HepG2 (cell line): ENCODE measurements at regions not wholly inside any gene's neighbourhood (a gene's known extent, or its start where the extent isn't known, plus 50 kb on each side); places are given as distances from the start of the nearest gene placed in this dataset.

Source experiments
- ATAC-seq: fragments of 200-7000 bp; cut with Tn5 transposase; 3 replicates; pipeline ENCODE4 v1.9.1; 2020; ENCODE audit warnings: mild to moderate bottlenecking, moderate library complexity
- BruUV-seq: library from RNA; stranded (reverse); fragments of 400-500 nt; replicated peaks from 2 replicates; lab custom pipeline; 2021; lab: Mats Ljungman, UMichigan
- CTCF ChIA-PET: fragments of 300-600 bp; formaldehyde crosslinking; extraction: SDS; loops from one replicate; lab custom pipeline; 2021; ENCODE audit warnings: low total read pairs, inconsistent platforms, low intra/inter-chr PET ratio; lab: Yijun Ruan, JAX
- POLR2A ChIA-PET: fragments of 350-600 bp; sonication (Branson Sonifier 250); formaldehyde crosslinking; loops from one replicate; lab custom pipeline; 2020; ENCODE audit warnings: antibody characterized with exemption, inconsistent platforms; lab: Yijun Ruan, JAX
- DNase-seq: peaks from one replicate; pipeline ENCODE4 v3.0.0-alpha.2; 2015; ENCODE audit warnings: low spot score
- FAIRE-seq: peaks from 3 replicates; lab custom pipeline; 2011; peaks lifted over from hg19 to GRCh38; lab: Jason Lieb, UNC
- H2AFZ ChIP-seq: one replicate; pipeline ENCODE4 v1.6.1; 2011; ENCODE audit warnings: low read length, inconsistent platforms
- H3K27ac ChIP-seq: fragments of 300-600 bp; 3 replicates; pipeline ENCODE4 v1.8.0; 2011; ENCODE audit warnings: mixed run types, mild to moderate bottlenecking, mixed read lengths, low read length, inconsistent platforms; ENCODE audit not compliant: insufficient read depth; ENCODE audit errors: extremely low read length
- H3K27me3 ChIP-seq, 2 experiments: fragments of 200-600 bp in 1 of 2; 2 replicates in 1 of 2; 3 replicates in 1 of 2; pipeline versions ENCODE4 v1.6.0 to v1.8.0; 2011; ENCODE audit warnings: low read length in 2 of 2, mild to moderate bottlenecking in 2 of 2, moderate library complexity in 2 of 2, inconsistent platforms in 1 of 2; ENCODE audit not compliant: insufficient read depth in 2 of 2, control insufficient read depth in 1 of 2
- H3K36me3 ChIP-seq, 2 experiments: fragments of 200-600 bp in 1 of 2; replicated peaks in 1 of 2; 2 replicates in 1 of 2; 3 replicates in 1 of 2; pipeline versions ENCODE4 v1.5.1 to v1.8.0; 2011; ENCODE audit warnings: low read length in 2 of 2, inconsistent platforms in 1 of 2; ENCODE audit not compliant: insufficient read depth in 2 of 2, control insufficient read depth in 1 of 2
- H3K4me1 ChIP-seq: 2 replicates; pipeline ENCODE4 v1.5.1; 2012; ENCODE audit warnings: low read length, inconsistent platforms; ENCODE audit not compliant: insufficient read depth
- H3K4me2 ChIP-seq: 2 replicates; pipeline ENCODE4 v1.6.0; 2011; ENCODE audit warnings: low read depth, low read length, inconsistent platforms
- H3K4me3 ChIP-seq, 3 experiments: fragments of 200-600 bp in 1 of 3; sonication (generic), shearing (Covaris generic) in 1 of 3; replicated peaks in 1 of 3; 2 replicates each; pipeline ENCODE4 v1.5.1; 2011 to 2016; ENCODE audit warnings: low read length in 3 of 3, inconsistent platforms in 2 of 3, low read depth in 2 of 3, mild to moderate bottlenecking in 2 of 3, control low read depth in 1 of 3, mixed read lengths in 1 of 3; ENCODE audit not compliant: insufficient read depth in 1 of 3
- H3K79me2 ChIP-seq: one replicate; pipeline ENCODE4 v1.6.1; 2011; ENCODE audit warnings: low read length, inconsistent platforms; ENCODE audit not compliant: insufficient read depth
- H3K9ac ChIP-seq: 2 replicates; pipeline ENCODE4 v1.6.0; 2011; ENCODE audit warnings: mild to moderate bottlenecking, low read depth, low read length, inconsistent platforms; ENCODE audit not compliant: insufficient read depth
- H3K9me3 ChIP-seq: 2 replicates; pipeline ENCODE4 v1.5.1; 2012; ENCODE audit warnings: mild to moderate bottlenecking, low read length
- H4K20me1 ChIP-seq: 2 replicates; pipeline ENCODE4 v1.6.0; 2011; ENCODE audit warnings: inconsistent platforms, mild to moderate bottlenecking, low read length, moderate library complexity; ENCODE audit not compliant: insufficient read depth
- ARNT2 ChIP-seq: sonication (generic); formaldehyde crosslinking; IDR thresholded peaks from 2 replicates; pipeline ENCODE4 v1.8.0; 2022; ENCODE audit warnings: mild to moderate bottlenecking, low read depth, missing genetic modification reagents, moderate library complexity
- EHMT2 ChIP-seq: fragments of 200-600 bp; sonication (generic); IDR thresholded peaks from 2 replicates; pipeline ENCODE4 v1.7.0; 2017; ENCODE audit warnings: antibody characterized with exemption, low read depth, low read length, borderline replicate concordance
- HDAC2 ChIP-seq: sonication (generic); formaldehyde crosslinking; IDR thresholded peaks from 2 replicates; pipeline ENCODE4 v1.4.0; 2020; ENCODE audit warnings: missing genetic modification reagents
- JDP2 ChIP-seq: sonication (generic); formaldehyde crosslinking; IDR thresholded peaks from 2 replicates; pipeline ENCODE4 v1.8.1; 2022; ENCODE audit warnings: missing genetic modification reagents, borderline replicate concordance
- KDM1A ChIP-seq: IDR thresholded peaks from 2 replicates; pipeline ENCODE4 v1.6.1; 2016; ENCODE audit warnings: missing compliant biosample characterization
- MAFF ChIP-seq: IDR thresholded peaks from 2 replicates; pipeline ENCODE4 v1.6.1; 2011; ENCODE audit warnings: low read depth, low read length, improper control_type of control experiment
- MAFK ChIP-seq, 2 experiments: IDR thresholded peaks in 1 of 2; conservative IDR thresholded peaks in 1 of 2; 2 replicates each; pipeline ENCODE4 v1.6.1; 2011; ENCODE audit warnings: improper control_type of control experiment in 2 of 2, low read length in 2 of 2
- POLR2A ChIP-seq, 2 experiments: IDR thresholded peaks; 2 replicates each; pipeline ENCODE4 v1.6.1; 2011; ENCODE audit warnings: low read depth in 2 of 2, low read length in 2 of 2, mild to moderate bottlenecking in 1 of 2, moderate library complexity in 1 of 2; ENCODE audit not compliant: insufficient read depth in 1 of 2
- REL ChIP-seq: sonication (generic); formaldehyde crosslinking; conservative IDR thresholded peaks from 2 replicates; pipeline ENCODE4 v1.8.0; 2022; ENCODE audit warnings: mild to moderate bottlenecking, missing genetic modification reagents, moderate library complexity
- SMARCC2 ChIP-seq: fragments of 450-650 bp; IDR thresholded peaks from 2 replicates; pipeline ENCODE4 v1.6.1; 2017; ENCODE audit warnings: antibody characterized with exemption, mild to moderate bottlenecking
- TP53 ChIP-seq: sonication (generic); formaldehyde crosslinking; conservative IDR thresholded peaks from 2 replicates; pipeline ENCODE4 v1.4.0; 2020; ENCODE audit warnings: missing genetic modification reagents
- U2AF1 ChIP-seq: fragments of 200-400 bp; formaldehyde crosslinking; optimal IDR thresholded peaks from 2 replicates; pipeline ENCODE3; 2017; ENCODE audit warnings: mild to moderate bottlenecking, low read depth, low read length
- ZBTB20 ChIP-seq: sonication (generic); formaldehyde crosslinking; IDR thresholded peaks from 2 replicates; pipeline ENCODE4 v1.8.1; 2023; ENCODE audit warnings: missing genetic modification reagents, low read depth, mild to moderate bottlenecking, borderline replicate concordance
- ZFP90 ChIP-seq: sonication (generic); formaldehyde crosslinking; IDR thresholded peaks from 2 replicates; pipeline ENCODE4 v1.8.0; 2022; ENCODE audit warnings: missing genetic modification reagents, mild to moderate bottlenecking, inconsistent platforms, borderline replicate concordance
- ZFYVE20 ChIP-seq: sonication (generic); formaldehyde crosslinking; IDR thresholded peaks from 2 replicates; pipeline ENCODE4 v1.8.0; 2023; ENCODE audit warnings: low read depth, mild to moderate bottlenecking, moderate library complexity, missing genetic modification reagents, borderline replicate concordance
- ZNF383 ChIP-seq: sonication (generic); formaldehyde crosslinking; IDR thresholded peaks from 2 replicates; pipeline ENCODE4 v1.4.0; 2020; ENCODE audit warnings: missing genetic modification reagents, mild to moderate bottlenecking, borderline replicate concordance
- ZNF652 ChIP-seq: IDR thresholded peaks from 2 replicates; pipeline ENCODE4 v1.6.1; 2016; ENCODE audit warnings: low read depth, borderline replicate concordance
- ZNF724P ChIP-seq: sonication (generic); formaldehyde crosslinking; IDR thresholded peaks from 2 replicates; pipeline ENCODE4 v1.8.0; 2022; ENCODE audit warnings: missing genetic modification reagents, borderline replicate concordance
- WGBS: methylation state at CpG from one replicate; pipeline ENCODE4 v1.1.6; 2017; ENCODE audit warnings: low lambda C conversion rate; 5-methylcytosine and 5-hydroxymethylcytosine counted together
- in situ Hi-C: cut with HindIII; loops from 2 replicates; pipeline ENCODE4 v1.10.0; 2017; ENCODE audit warnings: low pct_unique_long_range_greater_than_20kb; ENCODE audit not compliant: extremely low pct_ligation_motif_present
- intact Hi-C: fragments of 100-400 bp; cut with micrococcal nuclease; formaldehyde crosslinking; loops from one replicate; pipeline ENCODE4 v1.10.0; 2022; ENCODE audit not compliant: unreplicated experiment
- TF ChIP-seq, protein P1 (sequence below): sonication (generic); formaldehyde crosslinking; IDR thresholded peaks from 2 replicates; pipeline ENCODE4 v1.5.1; 2020; ENCODE audit warnings: mild to moderate bottlenecking, missing genetic modification reagents, moderate library complexity

DNA sequence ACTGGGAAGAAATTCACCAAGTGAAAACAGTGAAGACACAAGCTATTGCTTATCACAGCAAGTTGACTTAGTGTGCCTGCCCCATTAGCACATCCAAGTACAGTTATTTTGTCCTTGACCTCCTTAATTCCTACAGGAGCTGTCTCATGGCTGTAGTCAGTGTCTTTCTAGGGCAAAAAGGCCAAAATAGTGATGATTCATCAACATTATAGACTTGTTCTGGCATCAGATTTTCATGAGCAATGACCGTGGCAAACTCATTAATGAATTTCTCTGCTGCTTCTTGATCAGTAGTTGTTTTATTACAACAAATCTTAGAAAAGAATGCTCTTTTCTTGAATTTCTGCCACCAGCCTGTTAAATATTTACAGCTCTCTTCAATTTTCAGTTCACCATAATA is 1169.3 kb upstream of the DDX18 start:
- H4K20me1 ChIP-seq, result no peaks in the 10 kb centered on the region
- no peaks in the 10 kb centered on the region for H3K79me2 ChIP-seq
- in situ Hi-C loops, result no loop called here
- ChIA-PET POLR2A (no interaction called here), CTCF (no interaction called here)
- H2AFZ ChIP-seq, result no peak overlapping the region
- TF ChIP-seq MAFF (peak; percentile 67), MAFK (conservative IDR thresholded peaks at IDR 0.05 in 1 of 2, IDR thresholded peaks at IDR 0.05 in 1 of 2; ENCODE audit: low read length in 2 of 2) (peak; percentile 56 to 67), ZNF724P (CRISPR knock-in tag) (no peak), POLR2A (IDR thresholded peaks at IDR 0.05; ENCODE audit: insufficient read depth in 1 of 2, low read depth in 2 of 2, low read length in 2 of 2) (no peak), ZFYVE20 (no peak), ARNT2 (CRISPR knock-in tag) (no peak), U2AF1 (no peak), KDM1A (no peak), ZNF383 (CRISPR knock-in tag) (no peak), HDAC2 (CRISPR knock-in tag) (no peak), SMARCC2 (no peak), ZBTB20 (no peak)
- no peak for ATAC-seq
- H3K9ac ChIP-seq, result no peak overlapping the region
- BruUV-seq, result no TSS peak
- H3K4me3 ChIP-seq, result no peak overlapping the region
- no peak for DNase-seq
- intact Hi-C loops, result no loop called here
- 5% methylated on average over 1 of the region's 1 CpG for WGBS
- H3K36me3 ChIP-seq, result no peaks in the 10 kb centered on the region
- H3K4me2 ChIP-seq, result no peak overlapping the region
- H3K27me3 ChIP-seq, result no peaks in the 10 kb centered on the region; a peak in 1 of 5 replicates
- H3K27ac ChIP-seq, result no peak overlapping the region
- FAIRE-seq, result no peak
- no peaks in the 10 kb centered on the region for H3K4me1 ChIP-seq
- peaks cover 56% of the 10 kb centered on the region for H3K9me3 ChIP-seq

DNA sequence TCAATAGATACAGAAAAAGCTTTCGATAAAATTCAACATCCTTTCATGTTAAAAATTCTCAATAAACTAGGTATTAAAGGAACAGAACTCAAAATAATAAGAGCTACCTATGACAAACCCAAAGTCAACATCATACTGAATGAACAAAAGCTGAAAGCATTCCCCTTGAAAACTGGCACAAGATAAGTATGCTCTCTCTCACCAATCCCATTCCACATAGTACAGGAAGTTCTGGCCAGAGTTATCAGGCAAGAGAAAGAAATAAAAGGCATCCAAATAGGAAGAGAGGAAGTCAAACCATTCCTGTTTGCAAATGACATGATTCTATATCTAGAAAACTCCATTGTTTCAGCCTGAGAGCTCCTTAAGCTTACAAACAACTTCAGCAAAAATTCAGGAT is 1145.8 kb upstream of the DDX18 start:
- DNase-seq (no peak), FAIRE-seq (no peak), ATAC-seq (no peak)
- H3K9ac ChIP-seq, result no peak overlapping the region
- no peak overlapping the region for H3K27ac ChIP-seq
- H3K4me1 ChIP-seq, result no peaks in the 10 kb centered on the region
- no peak overlapping the region for H3K4me2 ChIP-seq
- ChIA-PET POLR2A (no interaction called here), CTCF (no interaction called here)
- no peak overlapping the region for H2AFZ ChIP-seq
- H3K27me3 ChIP-seq, result no peaks in the 10 kb centered on the region; a peak in 1 of 5 replicates
- BruUV-seq, result no TSS peak
- WGBS, result 2% methylated on average over 1 of the region's 1 CpG
- H3K36me3 ChIP-seq, result no peaks in the 10 kb centered on the region
- H3K79me2 ChIP-seq, result no peaks in the 10 kb centered on the region
- in situ Hi-C loops (no loop called here), intact Hi-C loops (no loop called here)
- peaks cover 95% of the 10 kb centered on the region for H3K9me3 ChIP-seq
- H3K4me3 ChIP-seq, result no peak overlapping the region
- H4K20me1 ChIP-seq, result no peaks in the 10 kb centered on the region
- no peak for TF ChIP-seq TP53 (CRISPR knock-in tag)
- TF ChIP-seq, protein P1, sequence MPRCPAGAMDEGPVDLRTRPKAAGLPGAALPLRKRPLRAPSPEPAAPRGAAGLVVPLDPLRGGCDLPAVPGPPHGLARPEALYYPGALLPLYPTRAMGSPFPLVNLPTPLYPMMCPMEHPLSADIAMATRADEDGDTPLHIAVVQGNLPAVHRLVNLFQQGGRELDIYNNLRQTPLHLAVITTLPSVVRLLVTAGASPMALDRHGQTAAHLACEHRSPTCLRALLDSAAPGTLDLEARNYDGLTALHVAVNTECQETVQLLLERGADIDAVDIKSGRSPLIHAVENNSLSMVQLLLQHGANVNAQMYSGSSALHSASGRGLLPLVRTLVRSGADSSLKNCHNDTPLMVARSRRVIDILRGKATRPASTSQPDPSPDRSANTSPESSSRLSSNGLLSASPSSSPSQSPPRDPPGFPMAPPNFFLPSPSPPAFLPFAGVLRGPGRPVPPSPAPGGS (CRISPR knock-in tag), result no peak
- no peak for TF ChIP-seq ZNF652
- TF ChIP-seq REL, result no peak
- no peak for TF ChIP-seq ZFP90 (CRISPR knock-in tag)
- TF ChIP-seq JDP2 (CRISPR knock-in tag), result no peak
- no peak for TF ChIP-seq EHMT2
